HG03159 (cell line): ENCODE measurements at regions not wholly inside any gene's neighbourhood (a gene's known extent, or its start where the extent isn't known, plus 50 kb on each side); places are given as distances from the start of the nearest gene placed in this dataset.

ENCODE experiments used
- ATAC-seq: cut with Tn5 transposase; IDR thresholded peaks from one replicate; pipeline ENCODE4 v1.9.1; 2021; ENCODE audit warnings: mild to moderate bottlenecking, moderate library complexity; ENCODE audit not compliant: unreplicated experiment

GRCh38 chr18:78303519-78304191, 676.0 kb upstream of the SALL3 start:
- ATAC-seq: no peak

- ATAC-seq: no peak
Measured at GRCh38 chr18:78304192-78305164, 675.1 kb upstream of the SALL3 start.

- ATAC-seq: no peak
Measured at GRCh38 chr18:78305789-78306188, 673.8 kb upstream of the SALL3 start.

- no peak for ATAC-seq
Measured at GRCh38 chr18:78309307-78309706, 670.3 kb upstream of the SALL3 start.

- ATAC-seq: no peak
Measured at GRCh38 chr18:78309924-78310323, 669.7 kb upstream of the SALL3 start.

GRCh38 chr18:78319264-78319663, 660.4 kb upstream of the SALL3 start:
- no peak for ATAC-seq

GRCh38 chr18:78319961-78320360, 659.7 kb upstream of the SALL3 start:
- no peak for ATAC-seq

GRCh38 chr18:78321402-78321801, 658.2 kb upstream of the SALL3 start:
- ATAC-seq: no peak

- no peak for ATAC-seq
Measured at GRCh38 chr18:78323453-78324197, 656.0 kb upstream of the SALL3 start.

- no peak for ATAC-seq
Measured at GRCh38 chr18:78327643-78328042, 652.0 kb upstream of the SALL3 start.

- ATAC-seq: no peak
Measured at GRCh38 chr18:78330766-78331165, 648.9 kb upstream of the SALL3 start.

- ATAC-seq: no peak
Measured at GRCh38 chr18:78352910-78353309, 626.7 kb upstream of the SALL3 start.

GRCh38 chr18:78362198-78362597, 617.4 kb upstream of the SALL3 start:
- ATAC-seq: no peak

- no peak for ATAC-seq
Measured at GRCh38 chr18:78363556-78364387, 615.8 kb upstream of the SALL3 start.

- ATAC-seq: no peak
Measured at GRCh38 chr18:78364388-78364960, 615.1 kb upstream of the SALL3 start.

GRCh38 chr18:78367996-78368395, 611.6 kb upstream of the SALL3 start:
- ATAC-seq: no peak

- no peak for ATAC-seq
Measured at GRCh38 chr18:78368726-78369125, 610.9 kb upstream of the SALL3 start.

- ATAC-seq: no peak
Measured at GRCh38 chr18:78376046-78376445, 603.6 kb upstream of the SALL3 start.

- ATAC-seq: no peak
Measured at GRCh38 chr18:78378403-78378802, 601.2 kb upstream of the SALL3 start.

GRCh38 chr18:78378983-78379382, 600.6 kb upstream of the SALL3 start:
- no peak for ATAC-seq
